ENCODE measurements at regions not wholly inside any gene's neighbourhood (a gene's known extent, or its start where the extent isn't known, plus 50 kb on each side); places are given as distances from the start of the nearest gene placed in this dataset.

DNA sequence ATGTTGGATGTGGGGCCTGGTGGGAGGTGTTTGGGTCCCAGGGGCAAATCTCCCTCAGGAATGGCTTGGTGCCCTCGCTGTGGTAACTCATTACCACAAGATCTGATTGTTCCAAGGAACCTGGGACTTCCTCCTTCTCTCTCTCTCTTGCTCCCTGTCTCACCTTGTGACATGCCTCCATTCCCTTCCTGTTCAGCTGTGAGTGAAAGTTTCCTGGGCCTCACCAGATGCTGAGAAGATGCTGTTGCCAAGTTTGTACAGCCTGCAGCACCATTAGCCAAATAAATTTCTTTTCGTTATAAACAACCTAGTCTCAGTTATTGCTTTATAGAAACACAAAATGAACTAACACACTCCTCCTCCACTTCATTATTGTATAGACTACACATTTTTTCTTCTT, 759.8 kb upstream of the MDGA2 start:
- H3K27me3 ChIP-seq (ENCODE audit: insufficient read depth, low read length): no peaks in the 10 kb centered on the region
- ChIA-PET POLR2A (no interaction called here), CTCF (no interaction called here), RAD21 (ENCODE audit: low non-redundant PET in 1 of 2, low total read pairs in 2 of 2, uncharacterized antibody in 2 of 2, unreplicated experiment in 2 of 2) (no interaction called here)
- intact Hi-C loops (cut with micrococcal nuclease): no loop called here
- no peak overlapping the region for H2AFZ ChIP-seq (ENCODE audit: low read depth, low read length, poor library complexity, severe bottlenecking)
- no peak overlapping the region for H3K4me3 ChIP-seq (replicated peaks in 1 of 2; ENCODE audit: low read depth in 1 of 2, low read length in 2 of 2)
- no peaks in the 10 kb centered on the region for H3K36me3 ChIP-seq (ENCODE audit: control insufficient read depth in 1 of 2, insufficient read depth in 2 of 2, low read length in 2 of 2)
- DNase-seq (ENCODE audit: low read depth, low spot score) (no peak), ATAC-seq (no peak)
- no peak overlapping the region for H3K4me2 ChIP-seq (ENCODE audit: low read length)
- H3K9me3 ChIP-seq (ENCODE audit: control insufficient read depth in 1 of 2, insufficient read depth in 1 of 2, low read depth in 1 of 2, low read length in 2 of 2): no peaks in the 10 kb centered on the region
- no peaks in the 10 kb centered on the region; the same call in 1 of the 2 replicates for H4K20me1 ChIP-seq (ENCODE audit: insufficient read depth)
- no peaks in the 10 kb centered on the region for H3K4me1 ChIP-seq (ENCODE audit: control insufficient read depth in 1 of 2, insufficient read depth in 2 of 2, low read length in 2 of 2)
- H3K9ac ChIP-seq (ENCODE audit: low read length): no peak overlapping the region
- no TSS peak for BruUV-seq (replicated peaks)
- H3K9me2 ChIP-seq (ENCODE audit: insufficient read depth): no peaks in the 10 kb centered on the region
- H3K79me2 ChIP-seq (ENCODE audit: insufficient read depth, low read length): no peaks in the 10 kb centered on the region
- H3K27ac ChIP-seq (ENCODE audit: low read depth, low read length): no peak overlapping the region
- TF ChIP-seq ELF1 (IDR thresholded peaks at IDR 0.05; ENCODE audit: borderline replicate concordance, low read depth) (no peak), POLR2A (IDR thresholded peaks at IDR 0.05; ENCODE audit: borderline replicate concordance, extremely low read depth, insufficient read depth, insufficient read length) (no peak), MAX (IDR thresholded peaks at IDR 0.05) (no peak), EZH2phosphoT487 (IDR thresholded peaks at IDR 0.05; ENCODE audit: borderline replicate concordance) (no peak), ZFX (IDR thresholded peaks at IDR 0.05) (no peak), CEBPB (IDR thresholded peaks at IDR 0.05; ENCODE audit: low read depth) (no peak), SP1 (IDR thresholded peaks at IDR 0.05; ENCODE audit: low read depth) (no peak), CBX3 (IDR thresholded peaks at IDR 0.05; ENCODE audit: low read depth) (no peak), YY1 (IDR thresholded peaks at IDR 0.05; ENCODE audit: extremely low read depth, insufficient replicate concordance, low read depth, low read length) (no peak), POLR2AphosphoS5 (IDR thresholded peaks at IDR 0.05; ENCODE audit: low read depth, low read length) (no peak)
- TF ChIP-seq, protein P1, sequence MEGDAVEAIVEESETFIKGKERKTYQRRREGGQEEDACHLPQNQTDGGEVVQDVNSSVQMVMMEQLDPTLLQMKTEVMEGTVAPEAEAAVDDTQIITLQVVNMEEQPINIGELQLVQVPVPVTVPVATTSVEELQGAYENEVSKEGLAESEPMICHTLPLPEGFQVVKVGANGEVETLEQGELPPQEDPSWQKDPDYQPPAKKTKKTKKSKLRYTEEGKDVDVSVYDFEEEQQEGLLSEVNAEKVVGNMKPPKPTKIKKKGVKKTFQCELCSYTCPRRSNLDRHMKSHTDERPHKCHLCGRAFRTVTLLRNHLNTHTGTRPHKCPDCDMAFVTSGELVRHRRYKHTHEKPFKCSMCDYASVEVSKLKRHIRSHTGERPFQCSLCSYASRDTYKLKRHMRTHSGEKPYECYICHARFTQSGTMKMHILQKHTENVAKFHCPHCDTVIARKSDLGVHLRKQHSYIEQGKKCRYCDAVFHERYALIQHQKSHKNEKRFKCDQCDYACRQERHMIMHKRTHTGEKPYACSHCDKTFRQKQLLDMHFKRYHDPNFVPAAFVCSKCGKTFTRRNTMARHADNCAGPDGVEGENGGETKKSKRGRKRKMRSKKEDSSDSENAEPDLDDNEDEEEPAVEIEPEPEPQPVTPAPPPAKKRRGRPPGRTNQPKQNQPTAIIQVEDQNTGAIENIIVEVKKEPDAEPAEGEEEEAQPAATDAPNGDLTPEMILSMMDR (IDR thresholded peaks at IDR 0.05 in 2 of 3, conservative IDR thresholded peaks at IDR 0.05 in 1 of 3; ENCODE audit: borderline replicate concordance in 1 of 3, insufficient read depth in 1 of 3, low read depth in 2 of 3, low read length in 2 of 3): no peak
